COLO668 (cell line): ENCODE measurements at regions not wholly inside any gene's neighbourhood (a gene's known extent, or its start where the extent isn't known, plus 50 kb on each side); places are given as distances from the start of the nearest gene placed in this dataset.
A peak's percentile ranks its signal among the peaks of the same experiment; 100 is the strongest.
"Not testable (repeated sequence)": the region's sequence is repeated elsewhere in the genome, so short reads cannot be mapped to it uniquely, and the experiment has no call there.

Source experiments
- DNase-seq: peaks from one replicate; lab custom pipeline; 2025; ENCODE audit not compliant: unreplicated experiment; lab: John Stamatoyannopoulos, UW

DNA sequence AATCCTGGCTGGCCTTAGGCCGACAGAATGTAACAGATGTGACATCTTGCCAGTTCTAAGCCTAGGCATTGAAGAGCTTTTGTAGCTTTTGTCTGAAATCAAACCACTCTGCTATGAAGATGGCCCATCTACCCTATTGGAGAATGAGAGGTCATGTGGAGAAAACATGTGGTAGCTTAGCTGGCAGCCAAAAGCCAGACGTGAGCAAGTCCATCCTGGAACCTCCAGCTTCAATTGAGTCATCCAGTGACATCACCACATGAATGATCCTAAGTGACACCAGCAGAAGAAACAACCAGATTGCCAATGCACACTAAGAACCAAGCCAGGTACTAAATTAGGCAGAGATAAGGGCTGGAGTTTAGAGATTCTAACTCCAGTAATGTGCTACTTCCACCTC lies 154.8 kb upstream of the ZFP42 start:
- no peak for DNase-seq

- DNase-seq, result no peak
Measured at GRCh38 chr4:187849556-187850225, 145.9 kb upstream of the ZFP42 start.

DNA sequence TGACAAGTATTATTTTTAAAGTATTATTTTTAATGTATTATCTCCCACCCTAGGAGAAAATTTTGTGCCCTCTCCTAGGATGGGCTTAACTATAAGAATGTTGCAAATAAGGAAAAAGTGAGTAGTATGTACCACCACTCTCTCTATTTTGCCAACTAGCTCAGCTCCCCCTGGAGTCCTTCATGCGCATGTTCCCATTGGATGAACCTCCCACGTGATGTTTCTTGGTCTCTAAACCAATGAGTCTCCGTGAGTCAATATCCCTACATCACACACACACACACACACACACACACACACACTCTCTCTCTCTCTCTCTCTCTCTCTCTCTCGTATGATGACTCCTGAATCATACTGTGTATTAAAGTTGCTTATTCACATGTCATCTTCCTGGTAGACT lies 129.7 kb upstream of the ZFP42 start:
- DNase-seq, result no peak

DNA sequence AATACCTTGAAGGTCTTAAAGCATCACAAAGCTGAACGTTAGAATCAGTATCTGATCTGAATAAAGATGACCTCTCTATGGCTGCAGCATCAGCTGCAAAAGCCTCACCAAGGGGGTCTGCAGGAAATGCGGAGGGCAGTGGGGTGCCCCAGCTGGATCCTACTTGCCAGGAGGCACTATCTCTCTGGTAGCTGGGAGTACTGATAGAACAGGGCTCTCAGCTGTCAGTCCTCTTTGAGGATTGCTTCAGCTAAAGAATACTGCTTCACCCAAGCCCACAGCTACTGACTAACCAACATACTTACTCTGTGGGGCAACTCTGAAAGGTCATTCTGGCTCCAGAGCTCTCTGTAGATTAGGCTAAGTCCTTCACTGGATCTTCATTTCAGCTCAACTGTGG lies 112.5 kb upstream of the ZFP42 start:
- no peak for DNase-seq

- DNase-seq, result no peak
Measured at GRCh38 chr4:187883836-187884475, 111.6 kb upstream of the ZFP42 start.

DNA sequence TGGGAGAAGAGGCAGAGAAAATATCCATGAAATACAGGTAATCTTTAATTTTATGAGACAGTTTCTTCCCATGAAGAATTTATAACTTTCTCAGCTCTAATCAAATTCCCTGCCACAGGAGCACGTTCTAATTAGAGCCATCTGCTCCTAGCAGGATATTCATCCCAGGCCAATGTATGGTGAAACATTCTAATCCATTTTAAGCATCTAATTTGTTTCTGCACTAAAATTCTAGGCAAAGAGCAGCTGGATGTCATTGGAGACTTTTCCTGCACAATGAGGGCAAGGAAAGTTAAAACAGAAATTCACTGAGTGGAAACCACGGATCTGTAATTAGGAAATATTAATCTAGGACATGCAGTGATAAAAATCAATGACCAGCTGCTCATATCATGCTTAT lies 107.7 kb upstream of the ZFP42 start:
- no peak for DNase-seq

GRCh38 chr4:187889651-187890050 lies 105.9 kb upstream of the ZFP42 start:
- no peak for DNase-seq

DNA sequence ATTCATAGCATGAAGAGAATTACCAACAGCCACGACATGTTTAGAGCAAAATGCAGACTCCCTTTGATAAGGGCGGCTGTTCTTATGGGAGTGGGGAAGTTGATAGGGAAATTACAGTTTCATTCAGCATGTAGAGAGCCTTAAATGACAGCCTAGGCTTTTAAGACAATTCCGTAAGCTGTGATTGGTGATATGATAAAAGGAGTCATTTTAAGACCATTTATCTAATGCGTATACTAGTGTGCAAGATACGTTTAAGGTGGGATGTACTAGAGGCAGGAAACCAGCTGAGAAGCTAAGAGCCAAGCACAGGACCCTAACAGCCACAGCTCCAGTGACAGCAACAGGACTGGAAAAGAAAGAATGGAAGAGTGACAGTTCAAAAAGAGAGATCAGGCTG lies 102.2 kb upstream of the ZFP42 start:
- DNase-seq, result no peak

- DNase-seq, result no peak
Measured at GRCh38 chr4:187903106-187903505, 92.5 kb upstream of the ZFP42 start.

- DNase-seq, result no peak
Measured at GRCh38 chr4:187903700-187904099, 91.9 kb upstream of the ZFP42 start.

- DNase-seq, result no peak
Measured at GRCh38 chr4:187908079-187908561, 87.5 kb upstream of the ZFP42 start.

DNA sequence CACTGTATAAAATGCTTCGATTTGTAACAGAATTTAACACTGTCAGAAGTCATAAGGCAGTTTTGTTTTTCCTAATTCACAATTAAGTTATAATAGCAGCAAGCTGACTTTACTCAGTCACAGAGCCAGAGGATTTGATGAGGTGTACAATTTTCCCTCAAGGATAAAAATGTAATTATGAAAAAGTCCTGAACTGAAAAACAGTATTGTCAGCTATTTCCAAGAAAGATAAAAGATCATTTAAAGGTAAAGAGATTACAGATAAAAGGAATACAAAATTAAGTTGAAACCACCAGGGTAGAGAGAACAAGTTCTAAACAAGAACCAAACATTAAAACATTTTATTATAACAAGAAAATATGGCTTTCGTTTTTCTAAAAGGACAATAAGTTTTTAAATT lies 86.8 kb upstream of the ZFP42 start:
- no peak for DNase-seq

GRCh38 chr4:187910741-187911140 lies 84.8 kb upstream of the ZFP42 start:
- DNase-seq, result no peak

GRCh38 chr4:187915406-187915805 lies 80.2 kb upstream of the ZFP42 start:
- DNase-seq, result not testable (repeated sequence)

DNA sequence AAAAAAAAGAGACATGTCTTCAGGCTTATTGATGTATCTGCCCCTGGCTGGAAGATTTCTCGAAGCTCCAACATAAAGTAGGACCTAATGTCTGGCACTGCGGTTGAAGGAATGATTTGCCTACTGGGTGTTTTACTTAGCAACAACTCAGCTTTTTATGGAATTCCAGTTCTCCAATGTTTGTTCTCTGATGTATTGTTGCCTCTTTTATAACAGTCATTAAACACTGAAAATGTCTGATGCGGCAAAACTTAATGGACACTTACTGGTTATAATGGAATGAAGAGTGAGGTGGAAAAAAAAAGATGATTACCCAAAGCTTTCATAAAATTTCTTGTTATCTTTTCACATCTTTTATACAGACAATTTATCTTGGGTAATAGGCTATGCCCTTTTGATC lies 75.6 kb upstream of the ZFP42 start:
- DNase-seq, result no peak

DNA sequence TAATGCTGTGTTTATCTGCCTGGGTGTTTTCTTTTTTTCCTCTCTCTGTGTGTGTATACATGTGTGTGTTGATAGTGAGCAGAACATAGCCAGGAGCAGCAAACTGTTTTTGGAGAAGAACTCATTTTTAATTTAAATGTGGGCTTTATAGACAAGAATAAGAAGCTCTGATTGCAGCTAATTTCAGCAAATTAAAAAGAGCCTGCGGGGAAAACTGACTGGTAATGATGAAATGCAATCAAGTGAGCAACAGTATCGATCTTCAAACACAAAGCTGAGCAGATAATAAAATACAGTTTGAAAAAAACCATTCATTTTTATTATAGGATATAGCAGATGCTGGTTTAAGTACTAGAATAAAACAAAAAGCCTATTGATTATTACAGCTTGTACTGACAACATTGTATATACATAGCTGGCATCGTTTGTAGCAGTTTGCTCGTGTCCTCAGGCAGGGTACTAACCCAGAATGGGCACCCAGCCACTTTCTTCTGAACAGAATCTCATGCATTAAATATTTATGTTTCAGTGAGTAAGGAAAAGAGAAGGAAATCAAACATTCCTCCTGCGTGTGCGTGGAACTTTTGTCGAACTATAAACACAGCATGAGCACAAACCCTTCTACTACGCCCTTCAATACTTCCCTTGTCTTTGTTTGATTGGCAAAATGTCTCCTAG lies 73.5 kb upstream of the ZFP42 start:
- no peak for DNase-seq

GRCh38 chr4:187929024-187929423 lies 66.5 kb upstream of the ZFP42 start:
- DNase-seq, result peak; percentile 4

DNA sequence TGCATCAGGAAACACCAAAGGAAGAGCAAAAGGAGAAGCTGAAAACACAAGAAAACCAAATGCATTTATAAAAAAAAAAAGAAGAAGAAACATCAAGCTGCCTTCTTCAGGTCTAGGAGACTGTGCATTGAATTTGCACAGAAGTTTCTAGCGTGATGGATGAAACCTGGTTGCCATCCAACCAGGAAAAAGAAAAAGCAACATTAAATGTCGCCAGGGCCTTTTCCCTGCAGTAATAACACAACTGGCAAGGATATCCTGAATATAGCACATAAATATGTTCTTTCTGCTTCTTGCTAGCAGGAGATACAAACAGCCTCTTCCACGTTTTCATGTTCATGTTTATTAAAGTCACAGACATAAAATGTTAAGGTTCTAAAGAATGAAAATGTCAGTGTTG lies 60.8 kb upstream of the ZFP42 start:
- DNase-seq, result no peak

DNA sequence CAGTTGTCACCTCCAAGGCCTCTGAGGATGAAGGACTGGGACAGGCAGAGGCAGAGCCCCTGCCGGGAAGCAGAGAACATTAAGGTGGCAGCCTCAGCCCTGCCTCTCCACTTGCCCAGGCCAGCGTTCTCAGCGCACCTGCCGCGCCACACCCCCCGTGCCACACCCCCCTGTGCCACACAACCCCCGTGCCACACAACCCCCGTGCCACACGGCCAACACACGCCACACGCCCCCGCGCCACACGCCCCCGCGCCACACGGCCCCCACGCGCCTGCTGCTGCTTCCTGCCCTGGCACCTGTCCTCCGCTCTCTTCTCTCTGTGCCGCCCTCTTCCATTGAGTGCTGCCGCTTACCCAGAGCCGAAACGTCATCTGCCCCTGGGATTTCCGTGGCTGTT lies 58.0 kb upstream of the ZFP42 start:
- no peak for DNase-seq

GRCh38 chr4:187940299-187940698 lies 55.3 kb upstream of the ZFP42 start:
- no peak for DNase-seq

DNA sequence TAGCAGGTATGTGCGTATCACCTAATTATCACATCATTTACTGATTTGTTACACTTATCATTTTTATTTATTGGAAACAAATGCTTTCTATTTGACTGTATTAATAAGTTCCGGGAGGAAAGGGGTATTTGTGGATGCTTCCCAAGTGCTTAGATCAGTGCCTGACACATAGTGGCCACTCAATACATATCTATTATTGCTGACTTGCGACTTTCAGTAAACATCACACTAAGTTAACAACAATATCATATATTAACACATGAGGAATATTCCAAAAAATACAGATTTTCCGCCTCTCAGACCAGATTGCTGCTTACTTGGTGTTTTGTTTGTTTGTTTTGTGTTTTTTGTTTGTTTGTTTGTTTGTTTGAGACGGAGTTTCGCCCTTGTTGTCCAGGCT lies 52.6 kb upstream of the ZFP42 start:
- DNase-seq, result no peak

DNA sequence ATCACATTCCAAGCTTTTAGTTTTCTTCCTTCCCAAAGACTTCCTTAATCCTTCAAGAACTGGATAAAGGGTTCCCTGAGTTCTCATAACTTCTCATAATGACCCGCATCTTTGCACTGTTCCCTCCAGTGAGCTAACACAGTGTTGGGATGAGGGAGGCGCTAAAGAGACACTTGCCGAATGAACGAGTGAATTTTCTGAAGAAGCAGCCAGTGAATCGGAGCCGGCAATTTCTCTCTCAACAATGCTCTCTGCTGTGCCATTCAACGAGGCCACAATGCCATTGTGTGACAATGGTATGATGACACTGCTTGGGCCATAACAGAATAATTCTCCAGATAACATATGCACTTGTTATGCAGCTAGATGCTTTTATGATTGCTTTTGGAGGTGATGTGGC lies 51.4 kb upstream of the ZFP42 start:
- DNase-seq, result no peak
